Heart left ventricle (tissue), 16 donors: ENCODE measurements at regions not wholly inside any gene's neighbourhood (a gene's known extent, or its start where the extent isn't known, plus 50 kb on each side); places are given as distances from the start of the nearest gene placed in this dataset.

Experiments
- ATAC-seq, 4 donors: fragments of 200-7000 bp; cut with Tn5 transposase; one replicate each; pipeline ENCODE4 v1.9.1; 2020 to 2022; ENCODE audit warnings: moderate library complexity in 4 of 4, mild to moderate bottlenecking in 3 of 4, moderate number of reproducible peaks in 1 of 4
- DNase-seq, 5 donors: peaks; one replicate each; pipeline ENCODE4 v3.0.0-alpha.2; 2020
- H3K27ac ChIP-seq, 12 donors: fragments of 200-600 bp; sonication (generic) in 4 of 12; one replicate each; pipeline versions ENCODE4 v1.5.0 to v1.8.0; 2016 to 2022; ENCODE audit warnings: mild to moderate bottlenecking in 2 of 12
- H3K27me3 ChIP-seq, 9 donors: fragments of 200-600 bp; sonication (generic) in 2 of 9; one replicate each; pipeline versions ENCODE4 v1.5.1 to v1.8.0; 2016 to 2022; ENCODE audit warnings: mild to moderate bottlenecking in 3 of 9
- H3K36me3 ChIP-seq, 9 donors: fragments of 200-600 bp; sonication (generic) in 2 of 9; one replicate each; pipeline versions ENCODE4 v1.5.0 to v1.8.0; 2018 to 2022; ENCODE audit warnings: mild to moderate bottlenecking in 2 of 9
- H3K4me1 ChIP-seq, 12 donors: fragments of 200-600 bp; sonication (generic) in 4 of 12; one replicate each; pipeline versions ENCODE4 v1.5.0 to v1.8.0; 2016 to 2022; ENCODE audit warnings: mild to moderate bottlenecking in 3 of 12
- H3K4me3 ChIP-seq, 12 donors: fragments of 200-600 bp; sonication (generic) in 4 of 12; one replicate each; pipeline versions ENCODE4 v1.5.0 to v1.8.0; 2017 to 2022; ENCODE audit warnings: mild to moderate bottlenecking in 9 of 12, moderate library complexity in 4 of 12
- H3K9me3 ChIP-seq, 12 donors: fragments of 200-600 bp; sonication (generic) in 4 of 12; one replicate each; pipeline versions ENCODE4 v1.5.0 to v1.8.0; 2016 to 2022; ENCODE audit warnings: mild to moderate bottlenecking in 1 of 12
- CTCF ChIP-seq, 12 donors: fragments of 200-600 bp; sonication (generic) in 4 of 12; IDR thresholded peaks; one replicate each; pipeline versions ENCODE4 v1.5.0 to v1.8.0; 2018 to 2022; ENCODE audit warnings: antibody characterized with exemption in 12 of 12, mild to moderate bottlenecking in 5 of 12
- POLR2A ChIP-seq, 2 donors: fragments of 450-650 bp; IDR thresholded peaks; one replicate each; pipeline ENCODE4 v1.6.1; 2017; ENCODE audit warnings: antibody characterized with exemption in 2 of 2, mild to moderate bottlenecking in 2 of 2, moderate library complexity in 2 of 2
- WGBS, 4 donors: extraction: QIAGEN DNeasy Blood & Tissue Kit in 2 of 4; methylation state at CpG; one replicate each; pipeline versions ENCODE4 v1.1.5 to v1.1.7; 2013 to 2018; 5-methylcytosine and 5-hydroxymethylcytosine counted together
- intact Hi-C, 10 donors: fragments of 100-400 bp; cut with DNase I; formaldehyde crosslinking; loops; one replicate each; pipeline versions ENCODE4 v1.11.1 to v1.14.2; 2022
- donor health status: ischemic (EF 13 %, LVEDD 7.1; RV severe dilation, severe dysfunction).
- donor health status: healthy with polysubstance abuse.
- donor health status: DM: no; HTN: yes; CAD: no.
- donor health status: DM: no; HTN: no; CAD: no.
- donor health status: ischemic (EF 25% LVEDD 6.9; RV normal size, moderate dysfunction).
- donor health status: ischemic (EF 25% LVEDD 5.7; RV mildly dilated, moderate dysfunction).
- donor health status: healthy.
- donor health status: DM: yes; HTN: yes; CAD: no.
- donor health status: ischemic (EF 35%, LVEDD 5.7; RV mildly dilated, moderate dysfunction).
- donor health status: nonischemic (EF 11% LVEDD 7.7; RV severe dilation, severe dysfunction).
- donor health status: DM: yes; HTN: yes; CAD: no.
- donor health status: PGD.
- donor health status: ischemic (EF 29% LVEDD 5.4; RV normal size, mild dysfunction).
- donor health status: nonischemic (EF 23%, LVEDD 6.1; RV moderate dilation, normal function).

GRCh38 chr10:57791546-57791945 lies 476.1 kb downstream of the IPMK start:
- intact Hi-C loops: no loop called here
- WGBS, 4 donors: 79 to 85% (median 82%) methylated on average over 1 of the region's 1 CpG
- DNase-seq: no peak

GRCh38 chr10:57790703-57791102 lies 477.0 kb downstream of the IPMK start:
- no peak for TF ChIP-seq POLR2A (IDR thresholded peaks at IDR 0.05)
- TF ChIP-seq CTCF (IDR thresholded peaks at IDR 0.05): no peak
- Histone ChIP-seq H3K27ac (no peak overlapping the region), H3K4me3 (no peak overlapping the region), H3K9me3 (no peaks in the 10 kb centered on the region), H3K4me1 (no peaks in the 10 kb centered on the region), H3K36me3 (no peaks in the 10 kb centered on the region), H3K27me3 (no peaks in the 10 kb centered on the region)
- 84 to 91% (median 90%) methylated on average over 1 of the region's 1 CpG for WGBS, 4 donors
- intact Hi-C loops: no loop called here
- no peak for ATAC-seq
- no peak for DNase-seq

More at GRCh38 chr10:57791546-57791945, 476.1 kb downstream of the IPMK start:
- Histone ChIP-seq H3K36me3 (no peaks in the 10 kb centered on the region), H3K27me3 (no peaks in the 10 kb centered on the region), H3K27ac (no peak overlapping the region), H3K4me3 (no peak overlapping the region), H3K9me3 (no peaks in the 10 kb centered on the region), H3K4me1 (no peaks in the 10 kb centered on the region)
- ATAC-seq: no peak
- TF ChIP-seq POLR2A (IDR thresholded peaks at IDR 0.05): no peak
- no peak for TF ChIP-seq CTCF (IDR thresholded peaks at IDR 0.05)

GRCh38 chr10:57788117-57788516 lies 479.6 kb downstream of the IPMK start:
- no peak overlapping the region for H3K27ac ChIP-seq
- 87 to 94% (median 88%) methylated on average over 3 of the region's 3 CpGs for WGBS, 4 donors
- intact Hi-C loops: no loop called here
- H3K36me3 ChIP-seq: no peaks in the 10 kb centered on the region
- peaks cover 0 to 3% (median 0%) of the 10 kb centered on the region in 12 donors for H3K9me3 ChIP-seq
- no peaks in the 10 kb centered on the region for H3K4me1 ChIP-seq
- no peaks in the 10 kb centered on the region for H3K27me3 ChIP-seq
- TF ChIP-seq POLR2A (IDR thresholded peaks at IDR 0.05) (no peak), CTCF (IDR thresholded peaks at IDR 0.05) (no peak)
- H3K4me3 ChIP-seq: no peak overlapping the region
- no peak for DNase-seq
- no peak for ATAC-seq

- DNase-seq (no peak), ATAC-seq (no peak)
- no peak overlapping the region for H3K4me3 ChIP-seq
- H3K9me3 ChIP-seq: peaks cover 0 to 3% (median 0%) of the 10 kb centered on the region in 12 donors
- TF ChIP-seq CTCF (IDR thresholded peaks at IDR 0.05) (no peak), POLR2A (IDR thresholded peaks at IDR 0.05) (no peak)
- no peak overlapping the region for H3K27ac ChIP-seq
- no peaks in the 10 kb centered on the region for H3K36me3 ChIP-seq
- intact Hi-C loops: no loop called here
- H3K4me1 ChIP-seq: no peaks in the 10 kb centered on the region
- whole genome bisulfite sequencing, 4 donors: 24 to 32% (median 27%) methylated on average over 6 of the region's 6 CpGs
- no peaks in the 10 kb centered on the region for H3K27me3 ChIP-seq
These were observed 480.6 kb downstream of the IPMK start for GRCh38 chr10:57786850-57787750.
